HepG2 (cell line): ENCODE measurements at regions not wholly inside any gene's neighbourhood (a gene's known extent, or its start where the extent isn't known, plus 50 kb on each side); places are given as distances from the start of the nearest gene placed in this dataset.
"Not testable (repeated sequence)": the region's sequence is repeated elsewhere in the genome, so short reads cannot be mapped to it uniquely, and the experiment has no call there.

Experiments used
- ARID5B ChIP-seq: IDR thresholded peaks from 2 replicates; pipeline ENCODE4 v1.4.0; 2020; ENCODE audit warnings: mild to moderate bottlenecking, missing genetic modification reagents
- CREM ChIP-seq, 2 experiments: sonication (generic) in 1 of 2; formaldehyde crosslinking in 1 of 2; IDR thresholded peaks; 2 replicates each; pipeline versions ENCODE4 v1.4.0 to v1.6.1; 2016 to 2020; ENCODE audit warnings: antibody characterized with exemption in 1 of 2, mild to moderate bottlenecking in 1 of 2, missing genetic modification reagents in 1 of 2
- FOSL2 ChIP-seq: sonication (generic); formaldehyde crosslinking; IDR thresholded peaks from 2 replicates; pipeline ENCODE4 v1.4.0; 2020; ENCODE audit warnings: missing genetic modification reagents
- KLF11 ChIP-seq: IDR thresholded peaks from 2 replicates; pipeline ENCODE4 v1.6.1; 2016; ENCODE audit warnings: missing compliant biosample characterization
- MLX ChIP-seq: IDR thresholded peaks from 2 replicates; pipeline ENCODE4 v1.6.1; 2016
- PHF5A ChIP-seq: IDR thresholded peaks from one replicate; pipeline ENCODE4 v1.6.1; 2018; ENCODE audit warnings: low read depth, missing genetic modification reagents; ENCODE audit not compliant: unreplicated experiment
- SIX1 ChIP-seq: sonication (generic); formaldehyde crosslinking; IDR thresholded peaks from 2 replicates; pipeline ENCODE4 v1.4.0; 2020; ENCODE audit warnings: missing genetic modification reagents, borderline replicate concordance
- SIX4 ChIP-seq: sonication (generic); formaldehyde crosslinking; IDR thresholded peaks from 2 replicates; pipeline ENCODE4 v1.4.0; 2020; ENCODE audit warnings: missing genetic modification reagents
- SMC3 ChIP-seq: IDR thresholded peaks from 2 replicates; pipeline ENCODE4 v1.6.1; 2011; ENCODE audit warnings: low read length, improper control_type of control experiment
- SP1 ChIP-seq, 2 experiments: fragments of 450-650 bp in 1 of 2; sonication (generic) in 1 of 2; formaldehyde crosslinking in 1 of 2; IDR thresholded peaks; 2 replicates each; pipeline versions ENCODE4 v1.4.0 to v1.6.1; 2016 to 2020; ENCODE audit warnings: missing genetic modification reagents in 1 of 2
- SPEN ChIP-seq: sonication (generic); formaldehyde crosslinking; IDR thresholded peaks from 2 replicates; pipeline ENCODE4 v1.5.1; 2020; ENCODE audit warnings: low read depth, mild to moderate bottlenecking, missing genetic modification reagents
- TBL1XR1 ChIP-seq: fragments of 150-350 bp; IDR thresholded peaks from 2 replicates; pipeline ENCODE4 v1.6.1; 2014; ENCODE audit warnings: borderline replicate concordance, low read length; ENCODE audit not compliant: partially characterized antibody
- YEATS2 ChIP-seq: sonication (generic); formaldehyde crosslinking; IDR thresholded peaks from 2 replicates; pipeline ENCODE4 v1.4.0; 2020; ENCODE audit warnings: missing genetic modification reagents, borderline replicate concordance
- ZBTB4 ChIP-seq: sonication (generic); formaldehyde crosslinking; IDR thresholded peaks from 2 replicates; pipeline ENCODE4 v1.4.0; 2020; ENCODE audit warnings: missing genetic modification reagents, mild to moderate bottlenecking, borderline replicate concordance
- ZBTB43 ChIP-seq: sonication (generic); formaldehyde crosslinking; conservative IDR thresholded peaks from 2 replicates; pipeline ENCODE4 v1.4.0; 2020; ENCODE audit warnings: missing genetic modification reagents
- ZMYM4 ChIP-seq: sonication (generic); formaldehyde crosslinking; IDR thresholded peaks from 2 replicates; pipeline ENCODE4 v1.8.1; 2023; ENCODE audit warnings: mild to moderate bottlenecking, missing genetic modification reagents
- ZNF205 ChIP-seq: IDR thresholded peaks from 2 replicates; pipeline ENCODE4 v1.6.1; 2018; ENCODE audit warnings: missing biosample characterization, missing genetic modification reagents
- ZNF441 ChIP-seq: sonication (generic); formaldehyde crosslinking; IDR thresholded peaks from 2 replicates; pipeline ENCODE4 v1.7.0; 2021; ENCODE audit warnings: missing genetic modification reagents, borderline replicate concordance
- ZNF501 ChIP-seq: sonication (generic); formaldehyde crosslinking; IDR thresholded peaks from 2 replicates; pipeline ENCODE4 v1.5.1; 2020; ENCODE audit warnings: mild to moderate bottlenecking, moderate library complexity, missing genetic modification reagents
- ZNF788 ChIP-seq: sonication (generic); formaldehyde crosslinking; IDR thresholded peaks from 2 replicates; pipeline ENCODE4 v1.5.0; 2020; ENCODE audit warnings: mild to moderate bottlenecking, missing genetic modification reagents, borderline replicate concordance
- ZSCAN21 ChIP-seq: sonication (generic); formaldehyde crosslinking; IDR thresholded peaks from 2 replicates; pipeline ENCODE4 v1.8.0; 2022; ENCODE audit warnings: mild to moderate bottlenecking, missing genetic modification reagents, moderate library complexity, borderline replicate concordance

DNA sequence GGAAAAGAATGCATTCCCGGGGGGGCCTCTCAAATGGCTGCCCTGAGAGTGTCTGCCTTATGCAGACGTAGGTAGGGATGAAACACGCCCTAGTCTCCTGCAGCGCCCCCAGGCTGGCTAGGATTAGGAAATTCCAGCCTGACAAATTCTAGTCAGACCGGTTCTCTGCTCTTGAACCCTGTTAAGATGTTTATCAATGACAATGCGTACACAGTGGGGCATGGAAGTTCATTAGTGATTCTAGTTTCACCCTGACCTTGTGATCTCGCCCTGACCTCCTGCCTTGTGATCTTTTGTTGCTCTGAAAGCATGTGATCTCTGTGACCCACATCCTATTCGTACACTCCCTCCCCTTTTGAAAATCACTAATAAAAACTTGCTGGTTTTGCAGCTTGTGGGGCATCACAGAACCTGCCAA, 88.7 kb downstream of the MAP3K8 start (continued):
- TF ChIP-seq TBL1XR1 = peak; percentile 96
- TF ChIP-seq SP1 (IDR thresholded peaks at IDR 0.05); CREM (CRISPR knock-in tag; IDR thresholded peaks at IDR 0.05): not testable (repeated sequence)
- peak; percentile 42; the same call in 1 of the 2 replicates for TF ChIP-seq SP1 (CRISPR knock-in tag; IDR thresholded peaks at IDR 0.05)
- 0 out of 2 replicates have a peak, but pooled peaks have one; percentile 41 for TF ChIP-seq ZNF501
- 0 out of 2 replicates have a peak, but pooled peaks have one; percentile 57 for TF ChIP-seq ZSCAN21
- TF ChIP-seq ZNF205 (CRISPR knock-in tag) = 0 out of 2 replicates have a peak, but pooled peaks have one; percentile 25
- TF ChIP-seq ZBTB43 (CRISPR knock-in tag) = peak; percentile 56; the same call in 1 of the 2 replicates
- TF ChIP-seq SIX1 (CRISPR knock-in tag) = peak; percentile 76
- TF ChIP-seq YEATS2 (CRISPR knock-in tag) = peak; percentile 27; the same call in 1 of the 2 replicates
- TF ChIP-seq PHF5A = peak; percentile 44
- TF ChIP-seq FOSL2 = peak; percentile 73
- 0 out of 2 replicates have a peak, but pooled peaks have one; percentile 19 for TF ChIP-seq ZNF441 (CRISPR knock-in tag)
- TF ChIP-seq MLX (CRISPR knock-in tag) = peak; percentile 81; the same call in 1 of the 2 replicates
- TF ChIP-seq SIX4 (CRISPR knock-in tag) = 0 out of 2 replicates have a peak, but pooled peaks have one; percentile 40
- TF ChIP-seq CREM (IDR thresholded peaks at IDR 0.05) = peak; percentile 72
- TF ChIP-seq ARID5B = peak; percentile 97
- peak; percentile 66; the same call in 1 of the 2 replicates for TF ChIP-seq SPEN
- peak; percentile 82 for TF ChIP-seq ZMYM4
- TF ChIP-seq ZNF788 (CRISPR knock-in tag) = peak; percentile 71; the same call in 1 of the 2 replicates
- peak; percentile 17; the same call in 1 of the 2 replicates for TF ChIP-seq SMC3
- TF ChIP-seq ZBTB4 (CRISPR knock-in tag) = 0 out of 2 replicates have a peak, but pooled peaks have one; percentile 22
- peak; percentile 39; the same call in 1 of the 2 replicates for TF ChIP-seq KLF11 (CRISPR knock-in tag)
